ENCODE measurements at regions not wholly inside any gene's neighbourhood (a gene's known extent, or its start where the extent isn't known, plus 50 kb on each side); places are given as distances from the start of the nearest gene placed in this dataset.
A peak's percentile ranks its signal among the peaks of the same experiment; 100 is the strongest.

DNA sequence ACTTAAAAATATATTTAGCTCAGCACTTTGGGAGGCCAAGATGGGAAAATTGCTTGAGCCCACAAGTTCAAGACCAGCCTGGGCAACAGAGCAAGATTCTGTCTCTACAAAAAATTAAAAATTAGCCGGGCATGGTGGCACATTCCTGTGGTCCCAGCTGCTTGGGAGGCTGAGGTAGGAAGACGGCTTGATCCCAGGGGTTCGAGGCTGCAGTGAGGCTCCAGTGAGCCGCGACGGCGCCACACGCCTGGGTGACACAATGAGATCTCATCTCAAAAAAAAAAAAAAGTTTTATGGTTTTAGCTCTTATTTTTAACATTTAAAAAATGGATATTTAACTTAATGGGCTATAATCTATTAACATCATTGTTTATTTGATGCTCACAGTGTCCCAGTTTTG is 97.2 kb upstream of the RIPOR2 start:
- H3K27me3 ChIP-seq (ENCODE audit: control insufficient read depth in 3 of 3, insufficient read depth in 3 of 3, low read length in 2 of 3), result no peaks in the 10 kb centered on the region
- H3K27ac ChIP-seq (ENCODE audit: low read depth in 1 of 2, low read length in 1 of 2), result no peak overlapping the region
- H3K4me1 ChIP-seq (ENCODE audit: control insufficient read depth in 5 of 5, insufficient read depth in 5 of 5, low read length in 5 of 5), result peaks cover 0 to 6% (median 3%) of the 10 kb centered on the region in 5 donors
- no peaks in the 10 kb centered on the region for H3K36me3 ChIP-seq (ENCODE audit: control insufficient read depth in 4 of 4, insufficient read depth in 4 of 4, low read length in 4 of 4)
- H3K4me3 ChIP-seq, result no peak overlapping the region
- 95 to 98% methylated on average over 8 of the region's 8 CpGs for WGBS, 2 donors
- peaks cover 0 to 2% (median 0%) of the 10 kb centered on the region in 4 donors for H3K9me3 ChIP-seq (ENCODE audit: control insufficient read depth in 4 of 4, insufficient read depth in 3 of 4, low read length in 3 of 4)
- ATAC-seq (ENCODE audit: insufficient read depth, low FRiP score), result no peak
- DNase-seq, result no peak
- no peak for TF ChIP-seq CTCF (IDR thresholded peaks at IDR 0.05; ENCODE audit: control extremely low read depth, extremely low read depth)
- no peak overlapping the region for H3K9ac ChIP-seq (ENCODE audit: insufficient read depth in 1 of 2, low read length in 2 of 2)

DNA sequence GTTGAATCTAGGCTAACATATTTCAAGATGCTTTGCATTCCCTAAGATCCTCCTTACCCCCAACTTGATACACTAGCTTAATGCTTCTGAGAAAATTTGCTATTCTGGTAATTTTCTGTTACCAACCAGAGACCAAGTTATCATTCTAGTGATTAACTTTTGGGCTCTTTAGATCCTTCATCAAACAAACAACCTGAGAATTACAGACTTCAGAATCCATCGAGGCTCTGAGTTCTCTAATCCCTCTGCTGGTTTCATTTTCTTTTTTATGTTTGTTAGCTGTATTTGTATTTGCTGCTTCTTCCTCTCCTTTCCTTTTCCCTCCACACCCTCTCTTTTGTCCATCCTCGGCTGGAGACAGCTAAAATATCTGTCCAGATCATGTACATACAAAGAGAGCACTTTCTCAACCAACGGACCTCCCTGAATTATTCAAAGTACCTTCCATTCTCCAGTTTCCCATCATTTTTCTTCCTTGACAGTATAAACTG is 98.7 kb upstream of the RIPOR2 start:
- DNase-seq (no peak), ATAC-seq (ENCODE audit: insufficient read depth, low FRiP score) (no peak)
- no peak overlapping the region for H3K9ac ChIP-seq (ENCODE audit: insufficient read depth in 1 of 2, low read length in 2 of 2)
- TF ChIP-seq CTCF (IDR thresholded peaks at IDR 0.05; ENCODE audit: control extremely low read depth, extremely low read depth), result no peak
- H3K4me1 ChIP-seq (ENCODE audit: control insufficient read depth in 5 of 5, insufficient read depth in 5 of 5, low read length in 5 of 5), result peaks cover 0 to 6% (median 4%) of the 10 kb centered on the region in 5 donors
- peaks cover 0 to 2% (median under 1%) of the 10 kb centered on the region in 4 donors for H3K9me3 ChIP-seq (ENCODE audit: control insufficient read depth in 4 of 4, insufficient read depth in 3 of 4, low read length in 3 of 4)
- WGBS, 2 donors, result 9% methylated on average over 3 of the region's 3 CpGs
- H3K36me3 ChIP-seq (ENCODE audit: control insufficient read depth in 4 of 4, insufficient read depth in 4 of 4, low read length in 4 of 4), result no peaks in the 10 kb centered on the region
- no peak overlapping the region for H3K4me3 ChIP-seq
- no peak overlapping the region for H3K27ac ChIP-seq (ENCODE audit: low read depth in 1 of 2, low read length in 1 of 2)
- H3K27me3 ChIP-seq (ENCODE audit: control insufficient read depth in 3 of 3, insufficient read depth in 3 of 3, low read length in 2 of 3), result no peaks in the 10 kb centered on the region

GRCh38 chr6:25035174-25035511 is 99.4 kb upstream of the RIPOR2 start:
- no peak for TF ChIP-seq CTCF (IDR thresholded peaks at IDR 0.05; ENCODE audit: control extremely low read depth, extremely low read depth)
- ATAC-seq (ENCODE audit: insufficient read depth, low FRiP score) (no peak), DNase-seq (no peak)
- H3K4me1 ChIP-seq (ENCODE audit: control insufficient read depth in 5 of 5, insufficient read depth in 5 of 5, low read length in 5 of 5), result peaks cover 0 to 9% (median 4%) of the 10 kb centered on the region in 5 donors
- no peaks in the 10 kb centered on the region for H3K36me3 ChIP-seq (ENCODE audit: control insufficient read depth in 4 of 4, insufficient read depth in 4 of 4, low read length in 4 of 4)
- H3K27me3 ChIP-seq (ENCODE audit: control insufficient read depth in 3 of 3, insufficient read depth in 3 of 3, low read length in 2 of 3), result no peaks in the 10 kb centered on the region
- 26 to 32% methylated on average over 3 of the region's 3 CpGs for WGBS, 2 donors
- no peak overlapping the region for H3K4me3 ChIP-seq
- H3K9ac ChIP-seq (ENCODE audit: insufficient read depth in 1 of 2, low read length in 2 of 2), result no peak overlapping the region
- H3K9me3 ChIP-seq (ENCODE audit: control insufficient read depth in 4 of 4, insufficient read depth in 3 of 4, low read length in 3 of 4), result peaks cover 0 to 2% (median under 1%) of the 10 kb centered on the region in 4 donors
- H3K27ac ChIP-seq (ENCODE audit: low read depth in 1 of 2, low read length in 1 of 2), result peak overlapping the region in 1 of 2 donors; percentile 49

Measured in lung (tissue), 11 donors.